GM21619 (cell line): ENCODE measurements at regions not wholly inside any gene's neighbourhood (a gene's known extent, or its start where the extent isn't known, plus 50 kb on each side); places are given as distances from the start of the nearest gene placed in this dataset.

Experiments
- ATAC-seq: cut with Tn5 transposase; IDR thresholded peaks from one replicate; pipeline ENCODE4 v1.9.1; 2021; ENCODE audit not compliant: unreplicated experiment

DNA sequence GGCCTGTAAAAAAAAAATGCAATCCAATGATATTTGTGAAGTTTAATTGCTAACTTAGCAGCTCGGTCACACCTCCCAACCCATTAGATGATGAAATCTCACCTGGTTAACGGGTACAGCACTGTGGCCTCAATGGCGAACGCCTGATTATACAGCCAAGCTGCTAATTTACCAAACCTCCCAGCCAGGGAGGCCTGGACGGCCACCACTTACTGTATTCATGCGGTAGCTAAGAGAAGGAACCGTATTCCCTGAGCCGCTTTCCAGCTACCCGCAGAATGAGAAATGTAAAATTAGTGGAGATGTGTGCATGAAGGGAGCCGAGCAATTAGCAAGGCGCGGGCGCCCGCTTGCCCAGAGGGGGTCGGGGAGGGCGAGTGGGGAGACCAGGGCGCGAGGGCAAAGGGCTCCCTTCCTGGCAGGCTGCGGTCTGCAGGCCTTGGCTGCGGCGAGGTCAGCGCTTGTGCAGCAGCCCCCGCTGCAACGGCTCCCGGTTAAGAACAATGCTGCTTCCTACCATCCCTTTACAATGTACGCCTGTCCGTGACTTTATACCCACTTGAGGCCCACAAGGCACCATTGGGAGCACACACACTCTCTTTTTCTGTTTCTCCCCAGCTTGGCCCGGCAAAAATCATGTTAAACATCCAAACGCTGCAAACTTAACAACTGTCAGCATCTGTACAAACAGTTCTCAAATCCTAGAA, 70.4 kb upstream of the TBCA start:
- ATAC-seq = no peak

DNA sequence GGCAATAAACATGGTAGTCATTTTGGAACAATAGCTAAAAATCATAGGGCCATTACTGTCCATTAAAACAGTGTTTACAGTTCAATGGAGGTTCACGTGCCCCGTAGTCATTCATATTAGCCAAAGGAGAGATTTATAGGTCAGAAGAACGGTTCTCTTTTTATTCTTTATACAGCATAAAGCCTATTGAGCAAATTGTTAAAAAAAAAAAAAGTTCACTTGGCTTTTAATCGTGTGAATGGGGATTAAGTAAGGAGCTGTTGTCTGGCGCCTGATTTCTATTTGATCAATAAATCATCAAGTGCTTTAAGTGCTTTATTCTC, 69.1 kb upstream of the TBCA start:
- no peak for ATAC-seq

GRCh38 chr5:77844623-77845323, 68.6 kb upstream of the TBCA start:
- no peak for ATAC-seq

GRCh38 chr5:77844373-77844622, 68.2 kb upstream of the TBCA start:
- no peak for ATAC-seq

DNA sequence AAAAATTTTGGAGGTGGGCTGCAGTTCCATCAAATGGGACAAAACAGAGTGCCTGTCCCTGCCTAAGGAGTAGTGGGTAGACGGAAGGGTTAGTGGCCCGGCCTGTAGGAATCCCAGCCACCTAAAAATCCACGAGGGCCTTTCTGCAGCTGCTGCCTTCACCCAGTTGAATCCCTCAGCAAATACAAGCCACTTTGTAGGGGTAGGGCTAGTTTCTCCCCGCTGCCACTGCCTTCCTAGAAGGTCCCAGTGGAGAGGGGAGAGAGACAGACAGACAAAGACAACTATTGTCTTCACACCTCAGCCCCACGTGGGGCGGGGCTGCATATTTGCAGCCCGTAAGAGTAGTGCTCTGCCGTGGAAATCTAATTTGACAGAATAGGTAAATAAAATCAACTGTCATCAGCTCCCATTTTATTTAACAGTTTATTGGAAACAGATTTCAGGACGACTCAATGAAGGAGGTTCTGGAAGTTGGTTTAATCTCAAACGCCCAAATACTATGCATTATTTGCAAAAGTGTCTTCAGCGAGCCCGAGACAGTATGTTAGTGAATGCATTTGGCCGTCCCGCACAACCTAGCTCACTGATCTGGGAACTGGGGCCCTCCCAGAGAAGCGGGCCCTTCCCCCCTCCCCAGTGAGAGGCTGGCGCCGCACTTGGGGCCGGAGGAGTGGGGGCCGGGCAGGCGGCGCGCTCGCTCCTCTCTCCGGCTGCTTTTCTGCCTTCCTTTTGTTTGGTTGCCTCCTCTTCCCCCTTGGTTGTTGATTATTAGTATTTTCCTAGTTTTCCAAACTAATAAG, 67.6 kb upstream of the TBCA start:
- ATAC-seq = no peak

DNA sequence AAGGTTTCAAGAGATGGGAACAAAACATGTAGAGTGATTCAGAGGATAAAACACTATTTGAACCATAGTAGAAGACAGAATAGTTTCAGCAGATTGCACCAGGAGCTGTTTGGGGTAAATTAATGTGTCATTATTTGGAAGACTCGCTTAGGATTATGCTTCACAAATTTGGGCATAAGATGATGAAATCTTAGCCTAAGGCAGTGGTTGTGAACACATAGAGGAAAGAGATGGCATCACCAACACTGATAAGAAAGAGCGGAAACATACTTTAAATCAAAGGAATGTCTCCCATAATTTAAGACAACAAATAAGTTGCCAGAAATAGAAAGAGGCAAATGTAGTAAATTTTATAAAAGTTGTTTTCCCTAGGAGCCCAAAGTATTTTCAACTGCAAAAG, 66.1 kb upstream of the TBCA start:
- no peak for ATAC-seq

GRCh38 chr5:77841616-77842015, 65.5 kb upstream of the TBCA start:
- ATAC-seq = no peak

DNA sequence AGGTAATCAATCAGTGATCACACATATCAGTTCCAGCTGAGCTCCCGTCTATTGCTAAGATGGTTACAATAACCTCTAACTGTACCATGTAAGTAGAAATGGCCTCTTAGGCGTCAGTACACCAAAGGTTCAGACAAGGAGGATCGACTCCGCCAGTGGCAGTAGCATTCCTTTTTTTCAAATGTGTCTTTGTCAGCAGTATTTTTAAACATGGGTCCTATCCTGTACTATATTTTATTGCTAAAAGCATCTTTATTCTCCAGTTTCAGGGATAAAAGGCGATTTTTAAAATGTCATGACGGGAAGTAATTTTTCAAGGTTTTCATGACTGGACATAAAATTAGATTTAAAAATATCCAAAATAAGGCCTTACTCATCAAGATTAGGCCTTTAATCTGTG, 64.8 kb upstream of the TBCA start:
- ATAC-seq = no peak

GRCh38 chr5:77839691-77840090, 63.6 kb upstream of the TBCA start:
- ATAC-seq = no peak

GRCh38 chr5:77832938-77833337, 56.8 kb upstream of the TBCA start:
- ATAC-seq = no peak

DNA sequence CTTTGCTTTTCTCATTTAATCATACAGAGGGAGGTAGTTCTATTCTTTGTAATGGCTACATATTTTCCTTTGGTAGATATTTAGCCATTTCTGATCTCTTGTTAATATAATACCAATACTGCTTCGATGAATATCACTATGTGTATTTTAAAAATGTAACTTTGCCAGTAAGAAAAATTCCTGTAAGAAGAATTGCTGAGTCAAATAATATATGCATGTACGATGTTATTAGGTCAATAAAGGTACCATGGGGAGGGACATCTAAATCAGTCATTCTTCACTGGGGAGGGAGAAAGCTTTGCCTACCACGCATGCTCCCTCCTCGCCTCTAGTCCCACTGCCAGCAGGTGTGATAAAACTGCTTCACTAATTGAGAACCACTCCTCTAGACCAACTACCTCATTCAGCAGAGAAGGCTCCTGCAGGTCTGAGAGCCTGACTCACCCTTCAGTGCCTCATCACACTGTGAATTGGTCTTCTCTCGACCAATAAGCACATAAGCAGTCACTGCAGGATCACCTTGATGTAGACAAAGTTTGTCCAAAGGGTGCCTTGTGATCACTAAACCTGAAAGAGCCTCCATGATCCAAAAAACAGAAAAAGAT, 56.1 kb upstream of the TBCA start:
- no peak for ATAC-seq

- no peak for ATAC-seq
Measured at GRCh38 chr5:77828445-77828844, 52.3 kb upstream of the TBCA start.
